ENCODE measurements at regions not wholly inside any gene's neighbourhood (a gene's known extent, or its start where the extent isn't known, plus 50 kb on each side); places are given as distances from the start of the nearest gene placed in this dataset.
A peak's percentile ranks its signal among the peaks of the same experiment; 100 is the strongest.

DNA sequence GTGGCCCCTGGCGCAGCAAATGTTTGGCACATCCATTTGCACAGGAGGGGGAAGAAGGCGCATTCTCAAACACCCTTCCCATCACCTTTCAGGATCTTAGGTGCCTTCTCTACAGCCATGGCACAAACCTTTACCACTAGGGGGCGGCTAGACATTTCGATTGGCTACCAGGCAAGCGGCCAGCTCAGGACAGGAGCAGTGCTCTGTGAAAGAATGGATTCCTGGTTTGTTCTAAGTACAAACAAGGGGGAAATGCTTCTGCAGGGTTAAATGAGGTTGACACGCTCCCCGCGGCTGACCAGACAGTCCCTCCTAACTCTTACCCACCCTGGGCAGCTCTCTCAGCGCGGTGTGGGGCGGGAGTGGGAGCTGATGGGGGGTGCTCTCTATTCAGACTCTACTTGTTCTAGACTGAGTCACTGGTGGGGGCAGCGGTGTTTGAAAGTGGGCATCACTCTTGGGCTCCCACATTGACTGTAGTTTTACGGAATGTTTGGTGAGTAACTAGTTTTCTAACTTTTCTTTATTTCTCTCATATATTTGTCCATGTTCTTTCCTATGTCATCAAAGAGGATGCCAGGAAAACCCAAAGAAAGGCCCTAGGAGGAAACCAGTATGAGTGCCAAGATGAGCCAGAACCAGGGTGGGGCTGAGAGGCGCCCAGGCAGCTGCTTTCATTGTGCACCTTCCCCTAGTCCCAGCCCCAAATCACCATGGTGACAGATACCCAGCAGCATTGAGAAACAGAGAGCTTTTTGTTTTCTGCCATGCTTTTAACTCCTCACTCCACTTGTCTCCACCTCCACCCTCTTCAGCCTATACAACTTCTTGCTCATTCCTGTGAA, 61.4 kb upstream of the GPR158 start:
- H3K4me3 ChIP-seq (ENCODE audit: control insufficient read depth, low read depth, low read length), result no peak overlapping the region
- peak; percentile 84 for TF ChIP-seq CTCF (conservative IDR thresholded peaks at IDR 0.05; ENCODE audit: control insufficient read depth, insufficient read depth, low read depth, low read length)
- peak; percentile 67 for DNase-seq (ENCODE audit: low read depth)

- H3K4me3 ChIP-seq (ENCODE audit: control insufficient read depth, low read depth, low read length), result no peak overlapping the region
- no peak for DNase-seq (ENCODE audit: low read depth)
- no peak for TF ChIP-seq CTCF (conservative IDR thresholded peaks at IDR 0.05; ENCODE audit: control insufficient read depth, insufficient read depth, low read depth, low read length)
Observed at GRCh38 chr10:25114036-25114411, 60.8 kb upstream of the GPR158 start.

DNA sequence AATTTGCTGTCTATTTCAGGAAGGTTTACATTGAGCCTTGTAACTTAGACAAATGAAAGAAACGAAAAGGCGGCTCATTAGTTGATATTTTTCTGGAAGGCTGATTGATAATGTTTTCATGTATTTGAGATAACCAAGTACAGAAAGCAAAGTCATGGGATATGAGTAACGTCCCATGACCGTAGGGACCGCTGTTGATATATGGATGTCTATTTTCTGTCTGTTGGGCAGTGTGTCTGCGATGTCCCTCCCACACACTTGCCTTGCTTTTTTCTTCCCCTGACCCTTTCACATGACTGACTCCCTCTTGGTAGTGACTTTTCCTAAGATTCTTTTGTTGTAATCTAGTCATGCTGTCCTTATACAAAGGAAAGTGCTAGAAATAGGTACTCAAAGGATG, 57.0 kb upstream of the GPR158 start:
- TF ChIP-seq CTCF (conservative IDR thresholded peaks at IDR 0.05; ENCODE audit: control insufficient read depth, insufficient read depth, low read depth, low read length), result no peak
- DNase-seq (ENCODE audit: low read depth), result no peak

GRCh38 chr10:25120188-25120587, 54.6 kb upstream of the GPR158 start:
- TF ChIP-seq CTCF (conservative IDR thresholded peaks at IDR 0.05; ENCODE audit: control insufficient read depth, insufficient read depth, low read depth, low read length), result no peak
- DNase-seq (ENCODE audit: low read depth), result no peak
- H3K4me3 ChIP-seq (ENCODE audit: control insufficient read depth, low read depth, low read length), result no peak overlapping the region

More for the DNA sequence above, 57.0 kb upstream of the GPR158 start:
- H3K4me3 ChIP-seq (ENCODE audit: control insufficient read depth, low read depth, low read length), result no peak overlapping the region
